PC-3 (cell line): ENCODE measurements at regions not wholly inside any gene's neighbourhood (a gene's known extent, or its start where the extent isn't known, plus 50 kb on each side); places are given as distances from the start of the nearest gene placed in this dataset.

Experiments used
- ATAC-seq: fragments of 200-7000 bp; cut with Tn5 transposase; 2 replicates; pipeline ENCODE4 v1.9.1; 2020; ENCODE audit warnings: mild to moderate bottlenecking, moderate library complexity
- BruUV-seq: library from RNA; stranded (reverse); fragments of 400-500 nt; replicated peaks from 2 replicates; lab custom pipeline; 2021; lab: Mats Ljungman, UMichigan
- CTCF ChIA-PET: fragments of 300-600 bp; sonication (Branson Sonifier 250); formaldehyde crosslinking; loops from one replicate; lab custom pipeline; 2022; ENCODE audit warnings: antibody characterized with exemption; lab: Charles Lee
- POLR2A ChIA-PET: fragments of 300-600 bp; sonication (Branson Sonifier 250); formaldehyde crosslinking; loops from one replicate; lab custom pipeline; 2022; ENCODE audit warnings: antibody characterized with exemption; ENCODE audit not compliant: unreplicated experiment; lab: Charles Lee
- DNase-seq: peaks from one replicate; pipeline ENCODE4 v3.0.0-alpha.2; 2015
- H2AFZ ChIP-seq: fragments of 300-600 bp; sonication (generic); 2 replicates; pipeline ENCODE4 v1.6.0; 2016; ENCODE audit warnings: antibody characterized with exemption, low read length
- H3F3A ChIP-seq: fragments of 300-600 bp; sonication (generic); one replicate; pipeline ENCODE4 v1.6.0; 2017; ENCODE audit warnings: antibody characterized with exemption, low read length, control low read depth, mild to moderate bottlenecking; ENCODE audit not compliant: unreplicated experiment
- H3K27ac ChIP-seq: fragments of 300-600 bp; sonication (generic); 2 replicates; pipeline ENCODE4 v1.5.1; 2016; ENCODE audit warnings: mild to moderate bottlenecking, low read length
- H3K27me3 ChIP-seq: fragments of 300-600 bp; sonication (generic); 2 replicates; pipeline ENCODE4 v1.6.1; 2016; ENCODE audit warnings: low read length, mixed read lengths
- H3K36me3 ChIP-seq: fragments of 300-600 bp; sonication (generic); 2 replicates; pipeline ENCODE4 v1.6.1; 2016; ENCODE audit warnings: low read depth, mixed run types, low read length, mixed read lengths
- H3K4me1 ChIP-seq: fragments of 300-600 bp; sonication (generic); 2 replicates; pipeline ENCODE4 v1.5.1; 2016; ENCODE audit warnings: low read length; ENCODE audit not compliant: insufficient read depth
- H3K4me2 ChIP-seq: fragments of 300-600 bp; sonication (generic); 2 replicates; pipeline ENCODE4 v1.6.0; 2016; ENCODE audit warnings: low read length
- H3K4me3 ChIP-seq: fragments of 300-600 bp; sonication (generic); 2 replicates; pipeline ENCODE4 v1.5.1; 2016; ENCODE audit warnings: mild to moderate bottlenecking, low read length, mixed read lengths
- H3K79me2 ChIP-seq: fragments of 300-600 bp; sonication (generic); 2 replicates; pipeline ENCODE4 v1.6.1; 2017; ENCODE audit warnings: low read length, mixed read lengths
- H3K9ac ChIP-seq: fragments of 300-600 bp; sonication (generic); 2 replicates; pipeline ENCODE4 v1.6.0; 2016; ENCODE audit warnings: mild to moderate bottlenecking, low read length
- H3K9me2 ChIP-seq: fragments of 300-600 bp; sonication (generic); replicated peaks from 2 replicates; pipeline ENCODE4 v1.6.1; 2016; ENCODE audit warnings: mixed run types, low read length, mixed read lengths
- H3K9me3 ChIP-seq: fragments of 300-600 bp; sonication (generic); 2 replicates; pipeline ENCODE4 v1.6.1; 2016; ENCODE audit warnings: low read length, mixed read lengths
- H4K20me1 ChIP-seq: fragments of 300-600 bp; sonication (generic); 2 replicates; pipeline ENCODE4 v1.6.1; 2016; ENCODE audit warnings: low read length, mixed read lengths
- CTCF ChIP-seq: fragments of 300-600 bp; sonication (generic); conservative IDR thresholded peaks from 2 replicates; pipeline ENCODE4 v1.5.1; 2017; ENCODE audit warnings: antibody characterized with exemption, low read depth, mild to moderate bottlenecking, low read length
- EZH2 ChIP-seq: fragments of 300-600 bp; sonication (generic); IDR thresholded peaks from one replicate; pipeline ENCODE4 v1.6.1; 2017; ENCODE audit warnings: antibody characterized with exemption, mild to moderate bottlenecking, low read length; ENCODE audit not compliant: unreplicated experiment
- EZH2phosphoT487 ChIP-seq: fragments of 300-600 bp; sonication (generic); IDR thresholded peaks from 2 replicates; pipeline ENCODE4 v1.6.1; 2018; ENCODE audit warnings: mild to moderate bottlenecking, antibody characterized with exemption, low read length, borderline replicate concordance
- intact Hi-C: fragments of 100-400 bp; cut with micrococcal nuclease; formaldehyde crosslinking; loops from 2 replicates; pipeline ENCODE4 v1.9.0; 2023

GRCh38 chr21:24910591-24910990, 696.7 kb downstream of the MRPL39 start:
- no peaks in the 10 kb centered on the region for H4K20me1 ChIP-seq
- ATAC-seq (no peak), DNase-seq (no peak)
- ChIA-PET CTCF (no interaction called here), POLR2A (no interaction called here)
- H3K9ac ChIP-seq: no peak overlapping the region
- no peak for TF ChIP-seq EZH2
- TF ChIP-seq EZH2phosphoT487: no peak
- no peak for TF ChIP-seq CTCF
- H3K4me2 ChIP-seq: no peak overlapping the region
- no peaks in the 10 kb centered on the region for H3K4me1 ChIP-seq
- intact Hi-C loops: no loop called here
- no TSS peak for BruUV-seq
- H2AFZ ChIP-seq: no peak overlapping the region
- no peaks in the 10 kb centered on the region for H3K9me3 ChIP-seq
- H3K27ac ChIP-seq: no peak overlapping the region
- no peaks in the 10 kb centered on the region for H3K79me2 ChIP-seq
- no peaks in the 10 kb centered on the region for H3K9me2 ChIP-seq
- H3F3A ChIP-seq: no peaks in the 10 kb centered on the region
- no peak overlapping the region for H3K4me3 ChIP-seq
- H3K27me3 ChIP-seq: no peaks in the 10 kb centered on the region
- H3K36me3 ChIP-seq: no peaks in the 10 kb centered on the region

- Histone ChIP-seq H3K27me3 (no peaks in the 10 kb centered on the region), H3K4me3 (no peak overlapping the region), H3K9me3 (no peaks in the 10 kb centered on the region), H3K9ac (no peak overlapping the region), H3K79me2 (no peaks in the 10 kb centered on the region), H3K4me1 (no peaks in the 10 kb centered on the region), H3F3A (no peaks in the 10 kb centered on the region), H3K36me3 (no peaks in the 10 kb centered on the region), H3K4me2 (no peak overlapping the region), H4K20me1 (no peaks in the 10 kb centered on the region), H2AFZ (no peak overlapping the region), H3K9me2 (no peaks in the 10 kb centered on the region), H3K27ac (no peak overlapping the region)
- DNase-seq (no peak), ATAC-seq (no peak)
- TF ChIP-seq EZH2phosphoT487 (no peak), CTCF (no peak), EZH2 (no peak)
- POLR2A ChIA-PET: no interaction called here
- intact Hi-C loops: no loop called here
- BruUV-seq: no TSS peak
- CTCF ChIA-PET: no interaction called here
These were observed 703.2 kb downstream of the MRPL39 start for GRCh38 chr21:24903994-24904635.

- POLR2A ChIA-PET: no interaction called here
These were observed 708.1 kb downstream of the MRPL39 start for GRCh38 chr21:24899138-24899537.

More at GRCh38 chr21:24899138-24899537, 708.1 kb downstream of the MRPL39 start:
- Histone ChIP-seq H2AFZ (no peak overlapping the region), H3K9me2 (no peaks in the 10 kb centered on the region), H3K36me3 (no peaks in the 10 kb centered on the region), H4K20me1 (no peaks in the 10 kb centered on the region), H3K9ac (no peak overlapping the region), H3K9me3 (no peaks in the 10 kb centered on the region), H3K4me1 (no peaks in the 10 kb centered on the region), H3F3A (no peaks in the 10 kb centered on the region), H3K4me3 (no peak overlapping the region), H3K4me2 (no peak overlapping the region), H3K27ac (no peak overlapping the region), H3K27me3 (no peaks in the 10 kb centered on the region), H3K79me2 (no peaks in the 10 kb centered on the region)
- TF ChIP-seq EZH2phosphoT487 (no peak), CTCF (no peak), EZH2 (no peak)
- intact Hi-C loops: no loop called here
- CTCF ChIA-PET: no interaction called here
- no peak for DNase-seq
- BruUV-seq: no TSS peak
- no peak for ATAC-seq
